ENCODE measurements at regions not wholly inside any gene's neighbourhood (a gene's known extent, or its start where the extent isn't known, plus 50 kb on each side); places are given as distances from the start of the nearest gene placed in this dataset.
"Not testable (repeated sequence)": the region's sequence is repeated elsewhere in the genome, so short reads cannot be mapped to it uniquely, and the experiment has no call there.

- not testable (repeated sequence) for H2AFZ ChIP-seq (ENCODE audit: insufficient read depth, low read length, poor library complexity)
These were observed 566.6 kb upstream of the CHD1 start for GRCh38 chr5:99495456-99495855.

GRCh38 chr5:99478450-99478849, 549.6 kb upstream of the CHD1 start:
- not testable (repeated sequence) for H3K18ac ChIP-seq (ENCODE audit: low read length); H3K14ac ChIP-seq (ENCODE audit: low read length); H3K9ac ChIP-seq (ENCODE audit: low read length); H3K4me2 ChIP-seq (ENCODE audit: low read length); H2BK120ac ChIP-seq (ENCODE audit: insufficient read depth, low read length, poor library complexity); H4K8ac ChIP-seq (ENCODE audit: low read depth, low read length); H3K79me2 ChIP-seq (ENCODE audit: control insufficient read depth, insufficient read depth, low read length, poor library complexity); H3K4me3 ChIP-seq (ENCODE audit: low read depth, low read length); H4K12ac ChIP-seq (ENCODE audit: low read depth, low read length); H2AFZ ChIP-seq (ENCODE audit: insufficient read depth, low read length, poor library complexity); H3K9me3 ChIP-seq (ENCODE audit: insufficient read depth, low read depth, low read length); H3K23ac ChIP-seq (ENCODE audit: low read length); H3K79me1 ChIP-seq (ENCODE audit: low read length); H4K91ac ChIP-seq (ENCODE audit: low read depth, low read length); H3K36me3 ChIP-seq (ENCODE audit: control insufficient read depth in 1 of 2, insufficient read depth in 2 of 2, low read length in 2 of 2); H2AK5ac ChIP-seq (ENCODE audit: low read length); H2BK5ac ChIP-seq (ENCODE audit: low read depth, low read length, poor library complexity); H3K4ac ChIP-seq (ENCODE audit: low read depth, low read length); H2BK12ac ChIP-seq (ENCODE audit: low read length); DNase-seq; H3K27ac ChIP-seq (ENCODE audit: low read depth, low read length); H3K27me3 ChIP-seq (ENCODE audit: insufficient read depth, low read length); H3K4me1 ChIP-seq (ENCODE audit: control insufficient read depth in 1 of 2, insufficient read depth in 2 of 2, low read length in 2 of 2)
- WGBS (ENCODE audit: extremely low coverage, insufficient coverage, insufficient read length) = no CpG with 5 or more reads among the region's 2 CpGs

More at GRCh38 chr5:99495456-99495855, 566.6 kb upstream of the CHD1 start:
- no CpG with 5 or more reads among the region's 4 CpGs for WGBS (ENCODE audit: extremely low coverage, insufficient coverage, insufficient read length)
- not testable (repeated sequence) for H3K4me1 ChIP-seq (ENCODE audit: control insufficient read depth in 1 of 2, insufficient read depth in 2 of 2, low read length in 2 of 2); H3K9me3 ChIP-seq (ENCODE audit: insufficient read depth, low read depth, low read length); H4K91ac ChIP-seq (ENCODE audit: low read depth, low read length); H2AK5ac ChIP-seq (ENCODE audit: low read length); H3K23ac ChIP-seq (ENCODE audit: low read length); H3K4me3 ChIP-seq (ENCODE audit: low read depth, low read length); H3K9ac ChIP-seq (ENCODE audit: low read length); H3K18ac ChIP-seq (ENCODE audit: low read length); H3K79me1 ChIP-seq (ENCODE audit: low read length); H3K4ac ChIP-seq (ENCODE audit: low read depth, low read length); H3K79me2 ChIP-seq (ENCODE audit: control insufficient read depth, insufficient read depth, low read length, poor library complexity); H3K36me3 ChIP-seq (ENCODE audit: control insufficient read depth in 1 of 2, insufficient read depth in 2 of 2, low read length in 2 of 2); H2BK120ac ChIP-seq (ENCODE audit: insufficient read depth, low read length, poor library complexity); H3K27ac ChIP-seq (ENCODE audit: low read depth, low read length); H4K12ac ChIP-seq (ENCODE audit: low read depth, low read length); H3K27me3 ChIP-seq (ENCODE audit: insufficient read depth, low read length); DNase-seq; H4K8ac ChIP-seq (ENCODE audit: low read depth, low read length); H3K4me2 ChIP-seq (ENCODE audit: low read length); H2BK5ac ChIP-seq (ENCODE audit: low read depth, low read length, poor library complexity); H2BK12ac ChIP-seq (ENCODE audit: low read length); H3K14ac ChIP-seq (ENCODE audit: low read length)

- H2BK120ac ChIP-seq (ENCODE audit: insufficient read depth, low read length, poor library complexity); H3K4ac ChIP-seq (ENCODE audit: low read depth, low read length); H2BK12ac ChIP-seq (ENCODE audit: low read length); H4K12ac ChIP-seq (ENCODE audit: low read depth, low read length); H3K18ac ChIP-seq (ENCODE audit: low read length); H2AK5ac ChIP-seq (ENCODE audit: low read length); H3K79me2 ChIP-seq (ENCODE audit: control insufficient read depth, insufficient read depth, low read length, poor library complexity); H4K8ac ChIP-seq (ENCODE audit: low read depth, low read length); H3K27me3 ChIP-seq (ENCODE audit: insufficient read depth, low read length); H2BK5ac ChIP-seq (ENCODE audit: low read depth, low read length, poor library complexity); H3K23ac ChIP-seq (ENCODE audit: low read length); H3K36me3 ChIP-seq (ENCODE audit: control insufficient read depth in 1 of 2, insufficient read depth in 2 of 2, low read length in 2 of 2); H3K4me3 ChIP-seq (ENCODE audit: low read depth, low read length); H4K91ac ChIP-seq (ENCODE audit: low read depth, low read length); H3K4me2 ChIP-seq (ENCODE audit: low read length); H2AFZ ChIP-seq (ENCODE audit: insufficient read depth, low read length, poor library complexity); H3K14ac ChIP-seq (ENCODE audit: low read length); H3K9me3 ChIP-seq (ENCODE audit: insufficient read depth, low read depth, low read length); H3K4me1 ChIP-seq (ENCODE audit: control insufficient read depth in 1 of 2, insufficient read depth in 2 of 2, low read length in 2 of 2); H3K27ac ChIP-seq (ENCODE audit: low read depth, low read length); H3K79me1 ChIP-seq (ENCODE audit: low read length); DNase-seq; H3K9ac ChIP-seq (ENCODE audit: low read length): not testable (repeated sequence)
- no CpG with 5 or more reads among the region's 4 CpGs for WGBS (ENCODE audit: extremely low coverage, insufficient coverage, insufficient read length)
These were observed 544.5 kb upstream of the CHD1 start for GRCh38 chr5:99473328-99473727.

GRCh38 chr5:99471726-99472125, 542.9 kb upstream of the CHD1 start:
- H2AFZ ChIP-seq (ENCODE audit: insufficient read depth, low read length, poor library complexity); H3K9me3 ChIP-seq (ENCODE audit: insufficient read depth, low read depth, low read length); H3K27ac ChIP-seq (ENCODE audit: low read depth, low read length); H3K79me2 ChIP-seq (ENCODE audit: control insufficient read depth, insufficient read depth, low read length, poor library complexity); H3K36me3 ChIP-seq (ENCODE audit: control insufficient read depth in 1 of 2, insufficient read depth in 2 of 2, low read length in 2 of 2); H4K12ac ChIP-seq (ENCODE audit: low read depth, low read length); H3K4ac ChIP-seq (ENCODE audit: low read depth, low read length); H3K4me2 ChIP-seq (ENCODE audit: low read length); H2AK5ac ChIP-seq (ENCODE audit: low read length); H3K18ac ChIP-seq (ENCODE audit: low read length); H3K79me1 ChIP-seq (ENCODE audit: low read length); H3K23ac ChIP-seq (ENCODE audit: low read length); H2BK120ac ChIP-seq (ENCODE audit: insufficient read depth, low read length, poor library complexity); H3K27me3 ChIP-seq (ENCODE audit: insufficient read depth, low read length); H3K9ac ChIP-seq (ENCODE audit: low read length); H3K4me1 ChIP-seq (ENCODE audit: control insufficient read depth in 1 of 2, insufficient read depth in 2 of 2, low read length in 2 of 2); DNase-seq; H2BK5ac ChIP-seq (ENCODE audit: low read depth, low read length, poor library complexity); H4K91ac ChIP-seq (ENCODE audit: low read depth, low read length); H3K4me3 ChIP-seq (ENCODE audit: low read depth, low read length); H2BK12ac ChIP-seq (ENCODE audit: low read length); H4K8ac ChIP-seq (ENCODE audit: low read depth, low read length); H3K14ac ChIP-seq (ENCODE audit: low read length): not testable (repeated sequence)
- WGBS (ENCODE audit: extremely low coverage, insufficient coverage, insufficient read length) = no CpG with 5 or more reads among the region's 4 CpGs
